Naive thymus-derived CD8-positive, alpha-beta T cell (primary cell): ENCODE measurements at regions not wholly inside any gene's neighbourhood (a gene's known extent, or its start where the extent isn't known, plus 50 kb on each side); places are given as distances from the start of the nearest gene placed in this dataset.
A peak's percentile ranks its signal among the peaks of the same experiment; 100 is the strongest.

ENCODE experiments used
- ATAC-seq, 2 donors: fragments of 150-1000 bp; cut with Tn5 transposase in 1 of 2; sonication (Bioruptor Pico), chemical (Tn5 transposase) in 1 of 2; 1 replicate in 1 of 2; 2 replicates in 1 of 2; pipeline ENCODE4 v1.10.0; 2021; ENCODE audit warnings: mild to moderate bottlenecking in 2 of 2, moderate library complexity in 2 of 2
- POLR2A ChIA-PET: fragments of 350-600 bp; sonication (Branson Sonifier 250); formaldehyde crosslinking; loops from one replicate; lab custom pipeline; 2021; ENCODE audit warnings: antibody characterized with exemption; lab: Charles Lee
- DNase-seq, 10 donors: peaks; one replicate each; pipeline versions ENCODE4 v3.0.0 to v3.0.0-alpha.2; 2020 to 2022
- H3K27ac Mint-ChIP-seq, 10 donors: one replicate each; pipeline ENCODE4 v1.8.0; 2020 to 2022; ENCODE audit warnings: mild to moderate bottlenecking in 10 of 10, mixed read lengths in 10 of 10, moderate library complexity in 4 of 10, inconsistent platforms in 1 of 10
- H3K27me3 Mint-ChIP-seq, 5 donors: one replicate each; pipeline ENCODE4 v1.8.0; 2021 to 2022; ENCODE audit warnings: mixed read lengths in 5 of 5
- H3K36me3 Mint-ChIP-seq, 3 donors: one replicate each; pipeline ENCODE4 v1.8.0; 2020 to 2022; ENCODE audit warnings: mixed read lengths in 3 of 3, mild to moderate bottlenecking in 2 of 3, inconsistent platforms in 1 of 3
- H3K4me1 Mint-ChIP-seq, 4 donors: one replicate each; pipeline ENCODE4 v1.8.0; 2021 to 2022; ENCODE audit warnings: mixed read lengths in 4 of 4
- H3K4me3 Mint-ChIP-seq, 10 donors: one replicate each; pipeline ENCODE4 v1.8.0; 2020 to 2022; ENCODE audit warnings: mild to moderate bottlenecking in 10 of 10, mixed read lengths in 10 of 10, moderate library complexity in 6 of 10, inconsistent platforms in 1 of 10
- H3K9me3 Mint-ChIP-seq, 9 donors: one replicate each; pipeline ENCODE4 v1.8.0; 2020 to 2022; ENCODE audit warnings: mixed read lengths in 9 of 9, mild to moderate bottlenecking in 3 of 9, inconsistent platforms in 1 of 9, moderate library complexity in 1 of 9

DNA sequence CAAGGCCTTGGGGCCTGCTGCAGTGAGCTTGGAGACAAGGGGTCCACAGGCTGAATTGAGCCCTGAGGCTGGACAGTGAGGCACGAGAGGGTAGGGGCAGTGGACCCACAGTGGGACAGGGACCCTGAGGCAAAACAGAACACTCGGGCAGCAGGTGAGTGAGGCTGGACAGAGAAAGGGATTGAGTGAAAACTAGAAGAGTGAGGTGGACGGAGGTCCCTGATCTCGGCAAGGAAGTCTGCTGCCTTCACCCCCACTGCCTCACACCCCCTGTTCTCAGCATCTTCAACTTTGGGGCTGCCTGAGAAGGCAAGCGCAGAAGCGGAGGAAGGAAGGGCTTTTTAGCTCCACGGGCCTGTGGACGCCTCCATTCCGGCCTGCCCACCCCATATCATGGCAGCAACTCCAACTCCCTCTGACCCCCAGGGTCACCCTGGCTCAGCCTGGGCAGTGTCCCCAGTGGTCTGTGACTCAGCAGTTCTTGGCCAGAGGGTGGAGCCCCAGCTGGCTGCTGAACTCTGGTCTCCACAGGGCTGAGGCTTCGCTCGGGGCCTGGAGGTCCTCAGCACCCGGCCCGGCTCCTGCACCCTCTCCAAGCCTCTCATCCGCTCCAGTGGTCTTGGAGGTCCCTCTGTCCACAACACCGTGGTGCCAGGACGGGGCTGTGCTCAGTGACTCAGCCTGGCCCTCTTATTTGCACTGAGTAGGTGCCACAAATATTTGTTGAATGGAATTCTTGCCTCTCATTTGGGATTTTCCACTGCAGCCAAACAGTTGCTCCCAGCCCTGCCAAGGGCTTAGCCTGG lies 60.0 kb upstream of the EPS8L3 start:
- DNase-seq, result no peak

DNA sequence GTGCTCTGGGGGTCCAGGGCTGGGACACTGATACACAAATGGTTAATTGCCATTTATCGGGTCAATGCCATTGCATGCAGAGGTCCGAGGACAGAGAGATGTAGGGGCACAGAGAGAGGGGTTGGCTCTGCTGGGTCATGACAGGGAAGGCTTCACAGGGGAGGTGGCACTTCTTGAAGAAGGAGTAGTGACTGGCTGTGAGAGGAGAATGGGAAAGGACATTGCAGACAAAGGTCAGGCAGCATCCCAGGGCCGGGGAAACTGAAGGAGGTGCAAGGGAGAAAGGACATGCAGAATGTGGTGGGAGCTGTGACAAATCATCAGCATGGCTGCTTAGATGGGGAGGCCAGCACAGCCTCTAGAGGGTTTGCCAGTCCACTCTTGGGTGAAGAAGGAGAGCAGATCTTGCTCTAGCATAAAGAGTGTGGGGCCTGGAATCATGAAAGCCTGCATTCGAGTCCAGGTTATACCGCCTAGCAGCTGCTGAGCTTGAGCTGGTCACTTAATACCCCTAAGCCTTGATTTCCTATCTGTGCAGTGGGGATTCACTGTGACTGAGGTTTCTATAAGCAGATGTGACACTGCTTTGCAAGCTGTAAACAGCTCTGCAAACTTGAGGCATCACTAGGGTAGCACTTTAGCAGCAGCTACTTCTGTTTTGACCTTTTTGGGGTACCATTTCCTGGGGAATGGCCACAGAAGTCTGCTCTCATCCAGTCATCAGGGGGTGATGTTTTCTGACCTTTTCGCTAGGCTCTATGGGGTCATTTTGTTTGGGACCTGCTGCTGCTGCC lies 59.2 kb upstream of the EPS8L3 start:
- H3K9me3 Mint-ChIP-seq, result no peaks in the 10 kb centered on the region
- H3K4me1 Mint-ChIP-seq, result peaks cover 7 to 21% (median 12%) of the 10 kb centered on the region in 4 donors
- peak overlapping the region in 5 of 10 donors; percentile 2 to 66 (median 25) for H3K27ac Mint-ChIP-seq

More for the DNA sequence above, 60.0 kb upstream of the EPS8L3 start:
- no peak for ATAC-seq
- H3K27me3 Mint-ChIP-seq, result no peaks in the 10 kb centered on the region
- peaks cover 7 to 21% (median 12%) of the 10 kb centered on the region in 4 donors for H3K4me1 Mint-ChIP-seq
- peak overlapping the region in 4 of 10 donors; percentile 2 to 66 (median 45) for H3K27ac Mint-ChIP-seq
- H3K36me3 Mint-ChIP-seq, result no peaks in the 10 kb centered on the region
- no peaks in the 10 kb centered on the region for H3K9me3 Mint-ChIP-seq
- POLR2A ChIA-PET, result no interaction called here
- peak overlapping the region in 1 of 10 donors; percentile 59 for H3K4me3 Mint-ChIP-seq

DNA sequence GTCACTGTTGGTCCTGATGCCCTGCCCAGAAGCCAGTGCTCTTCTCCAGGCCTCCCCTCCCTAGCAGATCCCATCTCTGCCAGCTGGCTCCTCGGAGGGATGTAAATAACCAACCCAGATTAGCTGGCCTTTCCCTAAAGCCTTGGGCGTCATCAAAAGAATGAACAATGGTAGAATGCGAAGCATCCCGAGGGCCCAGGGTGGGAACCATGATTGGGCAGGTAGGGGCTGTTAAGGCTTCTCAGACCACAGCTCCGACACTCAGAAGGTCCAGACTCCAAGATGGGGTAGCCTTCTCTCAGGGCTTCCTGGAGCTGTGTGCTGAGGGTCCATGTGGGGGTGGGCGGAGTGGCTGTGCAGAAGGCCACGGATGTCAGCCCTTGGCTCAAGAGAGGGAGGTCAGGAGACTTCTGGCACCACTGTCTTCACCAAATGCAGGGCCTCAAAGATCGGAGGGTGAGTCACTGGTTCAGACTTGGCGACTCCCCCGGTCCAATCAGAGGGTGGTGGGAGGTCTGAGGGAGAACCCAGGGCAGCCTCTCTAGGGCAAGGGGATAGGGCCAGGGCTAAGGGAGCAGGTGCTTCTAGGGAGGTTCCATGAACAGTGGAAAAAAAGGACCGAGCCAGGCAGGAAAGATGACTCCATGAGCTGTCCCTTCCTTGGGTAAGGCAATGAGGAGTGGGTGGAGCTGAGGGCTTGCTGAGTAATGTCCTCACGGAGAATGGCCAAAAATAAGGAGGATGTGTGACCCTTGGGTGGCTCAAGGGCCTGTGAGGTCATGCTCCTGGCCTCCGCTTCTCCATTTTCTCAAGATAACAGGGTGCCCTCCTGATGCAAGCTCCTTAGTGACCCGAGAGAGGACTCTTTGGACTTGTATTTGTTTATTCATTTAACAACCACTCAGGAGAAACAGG lies 58.4 kb upstream of the EPS8L3 start:
- no peaks in the 10 kb centered on the region for H3K27me3 Mint-ChIP-seq
- H3K27ac Mint-ChIP-seq, result peak overlapping the region in 4 of 10 donors; percentile 21 to 86 (median 44)
- no peak overlapping the region for H3K4me3 Mint-ChIP-seq
- H3K4me1 Mint-ChIP-seq, result peaks cover 7 to 21% (median 12%) of the 10 kb centered on the region in 4 donors
- H3K36me3 Mint-ChIP-seq, result no peaks in the 10 kb centered on the region
- ATAC-seq (no peak), DNase-seq (no peak)
- POLR2A ChIA-PET, result no interaction called here
- H3K9me3 Mint-ChIP-seq, result no peaks in the 10 kb centered on the region

More for the DNA sequence above, 59.2 kb upstream of the EPS8L3 start:
- Mint-ChIP-seq H3K4me3 (peak overlapping the region in 1 of 10 donors; percentile 59), H3K36me3 (no peaks in the 10 kb centered on the region), H3K27me3 (no peaks in the 10 kb centered on the region)
- POLR2A ChIA-PET, result no interaction called here
- DNase-seq, result no peak
- ATAC-seq, result no peak

DNA sequence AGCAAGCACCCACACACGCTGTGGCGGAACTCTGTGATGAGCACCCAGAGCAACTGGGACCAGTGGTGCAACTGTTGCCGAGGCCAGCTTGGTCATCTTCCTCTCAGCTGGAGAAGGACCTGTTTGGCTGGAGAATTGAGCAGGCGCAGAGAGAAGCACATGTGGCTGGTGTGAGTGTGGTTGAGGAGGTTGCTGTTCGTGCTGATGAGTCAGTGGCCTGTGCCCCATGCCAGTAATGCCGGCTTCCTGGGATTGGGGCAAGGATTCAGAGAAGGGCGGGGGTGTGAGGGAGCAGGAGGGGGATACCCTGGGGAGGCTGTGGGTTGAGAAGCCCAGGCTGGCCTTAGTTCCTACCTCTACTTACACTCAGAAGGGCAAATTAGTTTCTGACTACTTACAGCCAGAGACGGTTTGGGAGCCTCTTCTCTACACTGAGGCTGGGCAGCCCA lies 57.5 kb upstream of the EPS8L3 start:
- H3K36me3 Mint-ChIP-seq, result peaks cover 0 to 4% (median 0%) of the 10 kb centered on the region in 3 donors
- no peaks in the 10 kb centered on the region for H3K9me3 Mint-ChIP-seq
- H3K27ac Mint-ChIP-seq, result no peak overlapping the region
- DNase-seq (no peak), ATAC-seq (no peak)
- H3K27me3 Mint-ChIP-seq, result no peaks in the 10 kb centered on the region
- POLR2A ChIA-PET, result no interaction called here
- peaks cover 7 to 27% (median 12%) of the 10 kb centered on the region in 4 donors for H3K4me1 Mint-ChIP-seq
- H3K4me3 Mint-ChIP-seq, result no peak overlapping the region

DNA sequence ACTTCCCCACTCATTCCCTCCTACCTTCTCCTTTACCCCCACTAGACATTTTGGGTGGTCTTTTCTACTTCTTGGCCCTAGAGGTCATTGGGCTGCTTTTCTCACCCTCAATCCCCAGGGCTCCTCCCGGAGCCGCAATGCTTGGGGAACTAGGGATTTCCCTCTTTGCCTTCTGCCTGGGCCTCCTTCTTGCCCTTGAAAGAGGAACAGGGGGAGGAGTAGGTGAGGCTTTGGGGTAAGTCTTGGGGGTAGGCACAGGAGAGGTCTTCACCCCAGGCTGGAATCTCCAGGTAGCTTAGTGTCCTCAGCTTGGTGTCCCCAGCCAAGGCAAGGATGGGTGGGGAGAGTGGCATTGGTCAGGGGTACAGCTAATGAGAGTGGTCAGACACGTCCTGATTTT lies 56.2 kb upstream of the EPS8L3 start:
- peaks cover 7 to 30% (median 12%) of the 10 kb centered on the region in 4 donors for H3K4me1 Mint-ChIP-seq
- POLR2A ChIA-PET, result no interaction called here
- H3K36me3 Mint-ChIP-seq, result peaks cover 0 to 9% (median 0%) of the 10 kb centered on the region in 3 donors
- peaks cover 0 to 9% (median 2%) of the 10 kb centered on the region in 9 donors for H3K9me3 Mint-ChIP-seq
- no peak overlapping the region for H3K27ac Mint-ChIP-seq
- DNase-seq (no peak), ATAC-seq (no peak)
- no peaks in the 10 kb centered on the region for H3K27me3 Mint-ChIP-seq
- no peak overlapping the region for H3K4me3 Mint-ChIP-seq

DNA sequence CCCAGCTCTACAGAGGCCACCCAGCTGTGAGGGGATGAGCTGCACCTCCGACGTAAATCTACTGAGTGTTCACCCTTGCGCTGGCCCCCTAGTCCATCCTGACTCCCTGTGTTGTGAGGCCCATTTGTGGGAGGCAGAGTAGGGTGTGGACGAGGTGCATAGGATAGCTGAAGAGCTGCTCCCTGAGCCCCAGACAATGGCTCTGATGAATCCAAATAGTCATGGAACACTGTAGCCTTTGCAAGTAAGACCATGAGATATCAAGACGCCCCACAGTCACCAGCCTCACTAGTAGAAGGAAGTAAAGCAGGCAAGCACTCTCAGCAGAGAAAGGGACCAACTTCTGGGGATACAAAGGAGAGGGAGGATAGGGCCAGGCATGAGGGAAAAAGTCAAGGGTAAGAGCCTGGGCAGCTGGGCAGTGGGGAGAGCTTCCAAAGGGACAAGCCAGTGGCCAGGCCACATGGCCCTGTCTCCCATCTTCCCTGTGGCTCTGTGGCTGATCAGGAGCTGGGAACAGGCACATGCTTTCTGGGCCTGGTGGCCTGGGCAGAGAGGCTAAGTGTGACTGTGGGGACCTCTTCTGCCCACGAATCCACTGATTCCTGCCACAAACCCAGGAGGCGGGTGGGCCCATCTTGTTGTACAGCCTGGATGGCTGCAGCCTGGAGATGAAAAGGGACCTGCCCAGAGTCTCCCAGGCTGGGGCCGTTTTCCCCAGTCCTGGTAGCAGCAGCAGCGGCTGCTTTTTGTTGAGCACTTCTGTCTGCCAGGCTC lies 55.5 kb upstream of the EPS8L3 start:
- H3K27me3 Mint-ChIP-seq, result no peaks in the 10 kb centered on the region
- H3K27ac Mint-ChIP-seq, result peak overlapping the region in 2 of 10 donors; percentile 41 to 47
- H3K4me1 Mint-ChIP-seq, result peaks cover 4 to 37% (median 11%) of the 10 kb centered on the region in 4 donors
- peaks cover 0 to 9% (median 0%) of the 10 kb centered on the region in 3 donors for H3K36me3 Mint-ChIP-seq
- no peak overlapping the region for H3K4me3 Mint-ChIP-seq
- DNase-seq (no peak), ATAC-seq (no peak)
- POLR2A ChIA-PET, result interaction anchor here (1.2 kb wide), 1 partner anchor 14 kb away, joined by 3 read pairs; no protein-coding TSS in a partner anchor
- peaks cover 0 to 9% (median 2%) of the 10 kb centered on the region in 9 donors for H3K9me3 Mint-ChIP-seq

DNA sequence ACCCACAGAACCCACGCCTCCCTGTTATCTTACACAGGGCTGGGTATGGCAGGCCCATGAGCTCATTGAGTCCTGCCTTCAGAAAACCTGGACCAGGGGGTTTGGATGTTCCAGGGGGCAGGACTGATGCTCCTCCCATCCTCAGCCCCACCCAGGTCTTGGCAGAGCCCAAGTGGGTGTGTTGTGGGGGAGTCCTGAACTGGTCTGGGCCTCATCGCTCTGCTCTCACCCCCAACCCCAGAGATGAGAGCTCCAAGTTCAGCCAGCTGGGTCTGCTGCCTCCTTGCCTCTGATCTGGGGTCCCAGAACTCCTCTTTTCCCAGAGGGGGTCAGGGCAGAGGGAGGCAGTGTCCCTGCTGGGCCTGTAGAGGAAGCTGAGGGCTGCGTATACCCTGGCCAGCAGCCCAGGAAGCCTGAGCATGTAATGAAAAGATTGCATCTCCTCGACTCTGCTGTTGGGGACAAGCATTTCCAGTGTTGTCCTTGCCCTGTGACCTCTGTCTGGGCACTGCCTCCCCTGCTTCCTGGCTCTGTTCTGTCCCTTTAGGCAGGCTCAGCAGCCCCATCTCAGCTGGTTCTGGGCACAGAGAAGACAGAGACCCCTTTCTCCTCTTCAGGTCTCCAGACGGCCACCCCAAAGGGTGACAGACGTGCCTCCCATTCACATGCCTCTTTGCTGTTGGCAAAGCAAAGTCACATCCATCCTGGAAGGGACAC lies 54.7 kb upstream of the EPS8L3 start:
- ATAC-seq, result no peak
- POLR2A ChIA-PET, result interaction anchor here (1.2 kb wide), 1 partner anchor 13 kb away, joined by 3 read pairs; no protein-coding TSS in a partner anchor
- Mint-ChIP-seq H3K36me3 (peaks cover 0 to 9% (median 0%) of the 10 kb centered on the region in 3 donors), H3K27ac (peak overlapping the region in 1 of 10 donors; percentile 47), H3K4me1 (peaks cover 4 to 41% (median 10%) of the 10 kb centered on the region in 4 donors), H3K4me3 (no peak overlapping the region), H3K27me3 (no peaks in the 10 kb centered on the region), H3K9me3 (peaks cover 0 to 9% (median 2%) of the 10 kb centered on the region in 9 donors)
- no peak for DNase-seq

DNA sequence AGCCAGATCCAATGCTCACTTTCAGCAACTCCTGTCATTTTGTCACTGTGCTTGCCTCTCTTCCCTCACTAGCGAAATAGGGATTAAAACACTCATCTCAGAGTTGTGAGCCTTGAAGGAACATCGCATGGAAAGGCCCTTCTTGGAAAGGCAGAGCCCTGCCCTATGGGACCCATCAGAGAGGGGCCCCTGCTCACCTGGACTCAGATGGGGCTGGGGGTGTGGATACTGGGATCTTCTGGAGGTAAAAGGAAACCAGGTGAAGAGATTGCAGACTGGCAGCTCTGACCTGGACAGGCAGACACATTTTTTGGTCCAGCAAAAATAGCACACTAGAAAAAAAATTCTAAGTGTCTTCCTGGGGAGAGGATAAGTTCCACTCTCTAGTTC lies 54.2 kb upstream of the EPS8L3 start:
- DNase-seq, result no peak
- no peak for ATAC-seq
- peak overlapping the region in 2 of 10 donors; percentile 31 to 66 for H3K27ac Mint-ChIP-seq
- H3K36me3 Mint-ChIP-seq, result peaks cover 0 to 9% (median 0%) of the 10 kb centered on the region in 3 donors
- POLR2A ChIA-PET, result interaction anchor here (1.2 kb wide), 1 partner anchor 12 kb away, joined by 3 read pairs; no protein-coding TSS in a partner anchor
- peaks cover 0 to 9% (median 2%) of the 10 kb centered on the region in 9 donors for H3K9me3 Mint-ChIP-seq
- peaks cover 4 to 42% (median 8%) of the 10 kb centered on the region in 4 donors for H3K4me1 Mint-ChIP-seq
- H3K4me3 Mint-ChIP-seq, result peak overlapping the region in 1 of 10 donors; percentile 56
- no peaks in the 10 kb centered on the region for H3K27me3 Mint-ChIP-seq

DNA sequence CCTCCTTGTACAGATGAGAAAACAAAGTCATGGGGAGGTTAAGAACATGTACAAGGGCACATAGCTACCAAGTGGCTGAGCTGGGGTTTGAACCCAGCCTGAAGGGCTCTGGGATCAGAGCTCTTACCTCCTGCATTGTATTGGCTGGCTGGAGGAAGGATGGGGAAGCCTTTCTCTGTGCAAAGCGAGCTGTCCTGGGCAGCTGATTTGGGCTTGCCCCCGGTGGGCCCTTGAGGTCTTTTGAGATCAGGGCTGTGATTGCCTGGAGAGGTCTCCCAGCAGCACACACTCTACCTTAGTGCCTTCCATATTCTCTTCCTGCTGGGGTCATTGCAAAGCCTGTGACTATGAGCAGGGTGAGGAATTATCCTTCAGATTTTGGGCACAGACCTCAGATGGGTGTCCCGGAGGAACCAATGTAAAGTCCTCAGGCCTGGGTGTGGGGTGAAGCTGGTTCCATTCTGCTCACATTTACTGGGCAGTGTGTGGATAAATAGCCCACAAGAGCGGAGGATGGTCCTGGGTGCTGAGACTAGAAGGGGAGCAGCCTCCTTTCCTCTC lies 53.3 kb upstream of the EPS8L3 start:
- Mint-ChIP-seq H3K9me3 (peaks cover 0 to 9% (median 2%) of the 10 kb centered on the region in 9 donors), H3K27me3 (no peaks in the 10 kb centered on the region), H3K4me3 (no peak overlapping the region), H3K27ac (peak overlapping the region in 1 of 10 donors; percentile 31), H3K4me1 (peaks cover 0 to 44% (median 5%) of the 10 kb centered on the region in 4 donors), H3K36me3 (peaks cover 0 to 9% (median 0%) of the 10 kb centered on the region in 3 donors)
- ATAC-seq (no peak), DNase-seq (no peak)
- POLR2A ChIA-PET, result no interaction called here

DNA sequence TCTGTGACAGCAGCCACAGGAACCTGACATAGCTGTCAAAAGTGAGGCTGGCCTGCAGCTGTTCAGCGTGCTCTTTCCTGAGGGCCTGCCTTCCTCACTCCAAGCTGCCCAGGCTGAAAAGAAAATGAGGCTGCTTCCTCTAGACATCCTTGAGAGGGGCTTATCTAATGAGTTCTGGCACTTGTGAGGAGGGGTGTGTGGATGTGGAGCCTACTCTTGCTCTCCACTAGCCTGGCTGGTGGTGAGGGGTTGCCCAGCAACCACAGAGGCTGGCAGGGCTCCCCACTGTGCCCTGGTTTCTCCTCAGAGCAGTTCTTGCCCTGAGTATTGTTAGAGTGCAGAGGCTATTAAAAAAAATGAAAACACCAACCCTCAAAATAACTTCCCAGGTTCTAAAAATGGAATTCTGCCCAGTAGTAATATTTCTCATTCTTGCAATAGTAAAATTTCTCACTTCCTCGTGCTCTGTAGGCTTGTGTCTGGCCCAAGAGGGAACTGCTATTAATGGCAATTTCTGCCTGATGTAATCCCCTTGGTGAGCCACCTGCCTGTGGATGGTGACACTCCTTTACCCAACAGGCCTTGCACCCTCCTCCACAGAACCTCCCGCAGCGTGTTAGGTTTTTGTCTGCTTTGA lies 52.6 kb upstream of the EPS8L3 start:
- Mint-ChIP-seq H3K9me3 (peaks cover 0 to 9% (median 2%) of the 10 kb centered on the region in 9 donors), H3K27me3 (no peaks in the 10 kb centered on the region), H3K4me1 (peaks cover 0 to 44% (median 5%) of the 10 kb centered on the region in 4 donors), H3K27ac (no peak overlapping the region), H3K36me3 (peaks cover 0 to 9% (median 0%) of the 10 kb centered on the region in 3 donors), H3K4me3 (no peak overlapping the region)
- DNase-seq (no peak), ATAC-seq (no peak)
- POLR2A ChIA-PET, result no interaction called here
